ENCODE measurements at regions not wholly inside any gene's neighbourhood (a gene's known extent, or its start where the extent isn't known, plus 50 kb on each side); places are given as distances from the start of the nearest gene placed in this dataset.

GRCh38 chr2:8566774-8567468 lies 114.9 kb upstream of the ID2 start:
- H3K9me3 ChIP-seq (ENCODE audit: insufficient read depth, low read length) = peaks cover 8% of the 10 kb centered on the region; the same call in 1 of the 2 replicates
- no peaks in the 10 kb centered on the region for H3K36me3 ChIP-seq (ENCODE audit: insufficient read depth, insufficient read length, low read length)
- DNase-seq (ENCODE audit: low read depth, low spot score) = no peak
- H3K27me3 ChIP-seq (ENCODE audit: insufficient read depth, insufficient read length) = no peaks in the 10 kb centered on the region
- no peak for TF ChIP-seq SUZ12 (IDR thresholded peaks at IDR 0.05; ENCODE audit: extremely low read depth, insufficient read depth, insufficient read length)
- no peak for TF ChIP-seq YY1 (IDR thresholded peaks at IDR 0.05; ENCODE audit: insufficient read depth, insufficient read length)
- TF ChIP-seq ZNF274 (IDR thresholded peaks at IDR 0.05; ENCODE audit: low read depth, low read length) = no peak
- peaks cover 5% of the 10 kb centered on the region for H3K4me1 ChIP-seq (ENCODE audit: insufficient read depth, insufficient read length)
- H3K4me3 ChIP-seq (ENCODE audit: insufficient read length, low read depth) = no peak overlapping the region
- no peak overlapping the region for H3K9ac ChIP-seq (ENCODE audit: insufficient read length, low read depth)

GRCh38 chr2:8567469-8568260 lies 114.2 kb upstream of the ID2 start:
- Histone ChIP-seq H3K9ac (ENCODE audit: insufficient read length, low read depth) (no peak overlapping the region), H3K9me3 (ENCODE audit: insufficient read depth, low read length) (0 out of 2 replicates have a peak, but pooled peaks cover under 1% of the 10 kb centered on the region), H3K4me3 (ENCODE audit: insufficient read length, low read depth) (no peak overlapping the region), H3K4me1 (ENCODE audit: insufficient read depth, insufficient read length) (peaks cover 5% of the 10 kb centered on the region), H3K36me3 (ENCODE audit: insufficient read depth, insufficient read length, low read length) (no peaks in the 10 kb centered on the region), H3K27me3 (ENCODE audit: insufficient read depth, insufficient read length) (no peaks in the 10 kb centered on the region)
- no peak for DNase-seq (ENCODE audit: low read depth, low spot score)
- TF ChIP-seq YY1 (IDR thresholded peaks at IDR 0.05; ENCODE audit: insufficient read depth, insufficient read length) = no peak
- no peak for TF ChIP-seq SUZ12 (IDR thresholded peaks at IDR 0.05; ENCODE audit: extremely low read depth, insufficient read depth, insufficient read length)

- no peaks in the 10 kb centered on the region for H3K27me3 ChIP-seq (ENCODE audit: insufficient read depth, insufficient read length)
- H3K36me3 ChIP-seq (ENCODE audit: insufficient read depth, insufficient read length, low read length) = no peaks in the 10 kb centered on the region
- no peak overlapping the region for H3K9ac ChIP-seq (ENCODE audit: insufficient read length, low read depth)
- no peaks in the 10 kb centered on the region for H3K9me3 ChIP-seq (ENCODE audit: insufficient read depth, low read length)
- H3K4me3 ChIP-seq (ENCODE audit: insufficient read length, low read depth) = no peak overlapping the region
- H3K4me1 ChIP-seq (ENCODE audit: insufficient read depth, insufficient read length) = peaks cover 12% of the 10 kb centered on the region
- TF ChIP-seq SUZ12 (IDR thresholded peaks at IDR 0.05; ENCODE audit: extremely low read depth, insufficient read depth, insufficient read length) (no peak), ZNF274 (IDR thresholded peaks at IDR 0.05; ENCODE audit: low read depth, low read length) (no peak), YY1 (IDR thresholded peaks at IDR 0.05; ENCODE audit: insufficient read depth, insufficient read length) (no peak)
- no peak for DNase-seq (ENCODE audit: low read depth, low spot score)
Observed at GRCh38 chr2:8568543-8569302, 113.1 kb upstream of the ID2 start.

GRCh38 chr2:8569332-8569930 lies 112.4 kb upstream of the ID2 start:
- Histone ChIP-seq H3K4me1 (ENCODE audit: insufficient read depth, insufficient read length) (peaks cover 18% of the 10 kb centered on the region), H3K4me3 (ENCODE audit: insufficient read length, low read depth) (no peak overlapping the region), H3K36me3 (ENCODE audit: insufficient read depth, insufficient read length, low read length) (no peaks in the 10 kb centered on the region), H3K9me3 (ENCODE audit: insufficient read depth, low read length) (no peaks in the 10 kb centered on the region), H3K9ac (ENCODE audit: insufficient read length, low read depth) (no peak overlapping the region), H3K27me3 (ENCODE audit: insufficient read depth, insufficient read length) (no peaks in the 10 kb centered on the region)
- no peak for DNase-seq (ENCODE audit: low read depth, low spot score)
- TF ChIP-seq SUZ12 (IDR thresholded peaks at IDR 0.05; ENCODE audit: extremely low read depth, insufficient read depth, insufficient read length) (no peak), ZNF274 (IDR thresholded peaks at IDR 0.05; ENCODE audit: low read depth, low read length) (no peak), YY1 (IDR thresholded peaks at IDR 0.05; ENCODE audit: insufficient read depth, insufficient read length) (no peak)

- no peaks in the 10 kb centered on the region for H3K27me3 ChIP-seq (ENCODE audit: insufficient read depth, insufficient read length)
- TF ChIP-seq YY1 (IDR thresholded peaks at IDR 0.05; ENCODE audit: insufficient read depth, insufficient read length) = no peak
- no peak for TF ChIP-seq ZNF274 (IDR thresholded peaks at IDR 0.05; ENCODE audit: low read depth, low read length)
- no peak for TF ChIP-seq SUZ12 (IDR thresholded peaks at IDR 0.05; ENCODE audit: extremely low read depth, insufficient read depth, insufficient read length)
- no peaks in the 10 kb centered on the region for H3K9me3 ChIP-seq (ENCODE audit: insufficient read depth, low read length)
- no peak overlapping the region for H3K9ac ChIP-seq (ENCODE audit: insufficient read length, low read depth)
- H3K4me1 ChIP-seq (ENCODE audit: insufficient read depth, insufficient read length) = peaks cover 25% of the 10 kb centered on the region
- no peak overlapping the region for H3K4me3 ChIP-seq (ENCODE audit: insufficient read length, low read depth)
- H3K36me3 ChIP-seq (ENCODE audit: insufficient read depth, insufficient read length, low read length) = no peaks in the 10 kb centered on the region
- no peak for DNase-seq (ENCODE audit: low read depth, low spot score)
Observed at GRCh38 chr2:8570637-8571036, 111.2 kb upstream of the ID2 start.

GRCh38 chr2:8571301-8571791 lies 110.5 kb upstream of the ID2 start:
- Histone ChIP-seq H3K27me3 (ENCODE audit: insufficient read depth, insufficient read length) (no peaks in the 10 kb centered on the region), H3K4me3 (ENCODE audit: insufficient read length, low read depth) (no peak overlapping the region), H3K9ac (ENCODE audit: insufficient read length, low read depth) (no peak overlapping the region), H3K9me3 (ENCODE audit: insufficient read depth, low read length) (no peaks in the 10 kb centered on the region), H3K4me1 (ENCODE audit: insufficient read depth, insufficient read length) (peaks cover 25% of the 10 kb centered on the region), H3K36me3 (ENCODE audit: insufficient read depth, insufficient read length, low read length) (no peaks in the 10 kb centered on the region)
- no peak for DNase-seq (ENCODE audit: low read depth, low spot score)
- no peak for TF ChIP-seq YY1 (IDR thresholded peaks at IDR 0.05; ENCODE audit: insufficient read depth, insufficient read length)

Data from NT2/D1 (cell line).